IMR-90 (cell line): ENCODE measurements at regions not wholly inside any gene's neighbourhood (a gene's known extent, or its start where the extent isn't known, plus 50 kb on each side); places are given as distances from the start of the nearest gene placed in this dataset.

Experiments
- ATAC-seq: fragments of 200-7000 bp; cut with Tn5 transposase; 2 replicates; pipeline ENCODE4 v1.9.1; 2020; ENCODE audit warnings: low read depth, mild to moderate bottlenecking, moderate library complexity
- BruUV-seq: library from RNA; stranded (reverse); fragments of 400-500 nt; replicated peaks from 2 replicates; lab custom pipeline; 2021; lab: Mats Ljungman, UMichigan
- CTCF ChIA-PET: fragments of 300-600 bp; formaldehyde crosslinking; extraction: SDS; loops from one replicate; lab custom pipeline; 2021; ENCODE audit warnings: antibody characterized with exemption; lab: Yijun Ruan, JAX
- POLR2A ChIA-PET: fragments of 300-600 bp; sonication (Branson Sonifier 250); formaldehyde crosslinking; loops from one replicate; lab custom pipeline; 2022; ENCODE audit warnings: antibody characterized with exemption; ENCODE audit not compliant: unreplicated experiment; lab: Charles Lee
- DNase-seq: peaks from one replicate; pipeline ENCODE4 v3.0.0; 2013
- H2AFZ ChIP-seq: replicated peaks from 2 replicates; pipeline ENCODE3; 2013; ENCODE audit warnings: low read length, mild to moderate bottlenecking; ENCODE audit not compliant: poor library complexity
- H2AK5ac ChIP-seq: 2 replicates; pipeline ENCODE4 v1.6.1; 2013; ENCODE audit warnings: low read depth, low read length, inconsistent platforms
- H2AK9ac ChIP-seq: replicated peaks from 2 replicates; pipeline ENCODE3; 2013; ENCODE audit warnings: mild to moderate bottlenecking, low read depth, low read length, moderate library complexity; ENCODE audit not compliant: poor library complexity
- H2BK120ac ChIP-seq: 2 replicates; pipeline ENCODE4 v1.6.1; 2013; ENCODE audit warnings: low read depth, low read length, inconsistent platforms
- H2BK15ac ChIP-seq: 3 replicates; pipeline ENCODE4 v1.6.1; 2013; ENCODE audit warnings: low read depth, low read length, inconsistent platforms
- H2BK20ac ChIP-seq: 2 replicates; pipeline ENCODE4 v1.6.1; 2013; ENCODE audit warnings: low read depth, mild to moderate bottlenecking, inconsistent platforms, low read length, moderate library complexity
- H2BK5ac ChIP-seq: 2 replicates; pipeline ENCODE4 v1.6.1; 2013; ENCODE audit warnings: mild to moderate bottlenecking, low read depth, low read length, inconsistent platforms; ENCODE audit not compliant: poor library complexity, severe bottlenecking
- H3K14ac ChIP-seq: replicated peaks from 2 replicates; pipeline ENCODE4 v1.6.1; 2013; ENCODE audit warnings: low read depth, low read length, inconsistent platforms
- H3K18ac ChIP-seq: 2 replicates; pipeline ENCODE4 v1.6.1; 2013; ENCODE audit warnings: low read depth, low read length, control low read depth
- H3K23ac ChIP-seq: 2 replicates; pipeline ENCODE4 v1.6.1; 2013; ENCODE audit warnings: low read depth, low read length, inconsistent platforms
- H3K27ac ChIP-seq: 2 replicates; pipeline ENCODE4 v1.5.1; 2013; ENCODE audit warnings: mild to moderate bottlenecking, control low read depth, low read length; ENCODE audit not compliant: insufficient read depth
- H3K27me3 ChIP-seq: 2 replicates; pipeline ENCODE4 v1.6.1; 2013; ENCODE audit warnings: low read length; ENCODE audit not compliant: control insufficient read depth, insufficient read depth
- H3K36me3 ChIP-seq: 2 replicates; pipeline ENCODE4 v1.6.1; 2013; ENCODE audit warnings: low read length, mixed read lengths; ENCODE audit not compliant: control insufficient read depth, insufficient read depth
- H3K4ac ChIP-seq: 2 replicates; pipeline ENCODE4 v1.6.1; 2013; ENCODE audit warnings: low read depth, low read length, inconsistent platforms
- H3K4me1 ChIP-seq: 2 replicates; pipeline ENCODE4 v1.6.1; 2013; ENCODE audit warnings: low read length, mixed read lengths; ENCODE audit not compliant: control insufficient read depth, insufficient read depth
- H3K4me2 ChIP-seq: 2 replicates; pipeline ENCODE4 v1.6.1; 2013; ENCODE audit warnings: low read depth, mild to moderate bottlenecking, control low read depth, low read length, moderate library complexity
- H3K4me3 ChIP-seq: 2 replicates; pipeline ENCODE4 v1.5.1; 2013; ENCODE audit warnings: low read depth, mild to moderate bottlenecking, control low read depth, low read length, moderate library complexity; ENCODE audit not compliant: insufficient read depth
- H3K56ac ChIP-seq: 2 replicates; pipeline ENCODE4 v1.6.1; 2013; ENCODE audit warnings: low read length, inconsistent platforms; ENCODE audit not compliant: insufficient read depth; ENCODE audit errors: extremely low read depth
- H3K79me1 ChIP-seq, 2 experiments: 2 replicates each; pipeline ENCODE4 v1.6.1; 2013; ENCODE audit warnings: low read length in 2 of 2, inconsistent platforms in 1 of 2, low read depth in 1 of 2
- H3K9ac ChIP-seq: 2 replicates; pipeline ENCODE4 v1.6.1; 2013; ENCODE audit warnings: low read depth, low read length, control low read depth
- H3K9me1 ChIP-seq: 2 replicates; pipeline ENCODE4 v1.6.1; 2013; ENCODE audit warnings: low read length, inconsistent platforms; ENCODE audit not compliant: insufficient read depth
- H3K9me3 ChIP-seq: 2 replicates; pipeline ENCODE4 v1.6.1; 2013; ENCODE audit warnings: low read length; ENCODE audit not compliant: control insufficient read depth, insufficient read depth
- H4K20me1 ChIP-seq: 2 replicates; pipeline ENCODE4 v1.6.1; 2013; ENCODE audit warnings: low read length, inconsistent platforms; ENCODE audit not compliant: insufficient read depth
- H4K5ac ChIP-seq: 2 replicates; pipeline ENCODE4 v1.6.1; 2013; ENCODE audit warnings: mild to moderate bottlenecking, low read depth, low read length, control low read depth
- H4K8ac ChIP-seq, 2 experiments: 2 replicates each; pipeline ENCODE4 v1.6.1; 2013; ENCODE audit warnings: low read depth in 2 of 2, low read length in 2 of 2, control low read depth in 1 of 2, inconsistent platforms in 1 of 2
- H4K91ac ChIP-seq: 2 replicates; pipeline ENCODE4 v1.6.1; 2013; ENCODE audit warnings: low read depth, low read length, inconsistent platforms; ENCODE audit not compliant: insufficient read depth
- CTCF ChIP-seq: conservative IDR thresholded peaks from 2 replicates; pipeline ENCODE4 v1.5.1; 2012; ENCODE audit warnings: mild to moderate bottlenecking, low read depth, low read length, improper control_type of control experiment
- FOS ChIP-seq: fragments of 150-350 bp; IDR thresholded peaks from 2 replicates; pipeline ENCODE4 v1.6.1; 2016; ENCODE audit warnings: low read depth, low read length
- MAFK ChIP-seq: IDR thresholded peaks from 2 replicates; pipeline ENCODE4 v1.6.1; 2012; ENCODE audit warnings: low read depth, low read length, improper control_type of control experiment
- MAZ ChIP-seq: IDR thresholded peaks from 2 replicates; pipeline ENCODE4 v1.6.1; 2012; ENCODE audit warnings: low read depth, mild to moderate bottlenecking, low read length, improper control_type of control experiment, moderate library complexity, borderline replicate concordance
- RAD21 ChIP-seq: IDR thresholded peaks from 2 replicates; pipeline ENCODE4 v1.6.1; 2012; ENCODE audit warnings: low read length, improper control_type of control experiment
- WGBS, 2 experiments: methylation state at CpG; one replicate each; pipeline versions ENCODE4 v1.1.5 to v1.1.7; 2013; ENCODE audit warnings: missing lambda C conversion rate in 2 of 2; ENCODE audit not compliant: insufficient read length in 1 of 2; ENCODE audit errors: extremely low coverage in 2 of 2; 5-methylcytosine and 5-hydroxymethylcytosine counted together
- dilution Hi-C: fragments of 300-500 bp; cut with HindIII; formaldehyde crosslinking; loops from one replicate; pipeline ENCODE4 v1.14.3; 2018; ENCODE audit warnings: low sequenced_read_pairs; ENCODE audit not compliant: unreplicated experiment
- in situ Hi-C: fragments of 300-500 bp; cut with MboI; formaldehyde crosslinking; loops from 3 replicates; pipeline ENCODE4 v1.14.3; 2019; ENCODE audit warnings: low sequenced_read_pairs, inconsistent platforms, mixed read lengths
- intact Hi-C: fragments of 100-400 bp; cut with micrococcal nuclease; formaldehyde crosslinking; loops from 2 replicates; pipeline ENCODE4 v1.10.0; 2022

GRCh38 chrX:8310409-8310808, 139.3 kb upstream of the VCX2 start:
- WGBS, 2 experiments, result no CpG with 5 or more reads among the region's 5 CpGs
- intact Hi-C loops, result no loop called here
- no peak for ATAC-seq

More at GRCh38 chrX:8310409-8310808, 139.3 kb upstream of the VCX2 start:
- H3K27me3 ChIP-seq, result no peaks in the 10 kb centered on the region
- H3K14ac ChIP-seq, result no peak overlapping the region
- no peak overlapping the region for H3K23ac ChIP-seq
- H3K79me1 ChIP-seq, result no peaks in the 10 kb centered on the region
- H2BK20ac ChIP-seq, result no peak overlapping the region
- no peaks in the 10 kb centered on the region for H3K36me3 ChIP-seq
- no peak overlapping the region for H4K91ac ChIP-seq
- no peak overlapping the region for H2BK120ac ChIP-seq
- no peaks in the 10 kb centered on the region for H3K4me1 ChIP-seq
- DNase-seq, result no peak
- H2AK9ac ChIP-seq, result no peak overlapping the region
- no peak overlapping the region for H3K4ac ChIP-seq
- H3K27ac ChIP-seq, result no peak overlapping the region
- H2AFZ ChIP-seq, result no peak overlapping the region
- dilution Hi-C loops, result no loop called here
- no TSS peak for BruUV-seq
- H3K9me3 ChIP-seq, result peaks cover 3% of the 10 kb centered on the region; the same call in 1 of the 2 replicates
- no peak overlapping the region for H2BK5ac ChIP-seq
- H2BK15ac ChIP-seq, result no peak overlapping the region
- H4K5ac ChIP-seq, result no peak overlapping the region
- TF ChIP-seq CTCF (no peak), MAFK (no peak), FOS (no peak), MAZ (no peak), RAD21 (no peak)
- no peak overlapping the region for H4K8ac ChIP-seq
- H3K4me3 ChIP-seq, result no peak overlapping the region
- in situ Hi-C loops, result no loop called here
- no peak overlapping the region for H3K56ac ChIP-seq
- H4K20me1 ChIP-seq, result no peaks in the 10 kb centered on the region
- no peak overlapping the region for H3K18ac ChIP-seq
- ChIA-PET CTCF (no interaction called here), POLR2A (no interaction called here)
- H3K9me1 ChIP-seq, result no peaks in the 10 kb centered on the region
- H3K4me2 ChIP-seq, result no peak overlapping the region
- H3K9ac ChIP-seq, result no peak overlapping the region
- no peak overlapping the region for H2AK5ac ChIP-seq
